Natural killer cell (primary cell): ENCODE measurements at regions not wholly inside any gene's neighbourhood (a gene's known extent, or its start where the extent isn't known, plus 50 kb on each side); places are given as distances from the start of the nearest gene placed in this dataset.

Experiments used
- ATAC-seq, 3 donors: fragments of 150-1000 bp in 2 of 3; fragments of 200-7000 bp in 1 of 3; cut with Tn5 transposase; 1 replicate in 1 of 3; 2 replicates in 2 of 3; pipeline ENCODE4 v1.10.0; 2021; ENCODE audit warnings: mild to moderate bottlenecking in 2 of 3, moderate library complexity in 2 of 3
- DNase-seq, 2 donors: peaks; one replicate each; pipeline versions ENCODE4 v3.0.0 to v3.0.0-alpha.2; 2013 to 2021; ENCODE audit warnings: mixed read lengths in 1 of 2
- H3K27ac ChIP-seq: one replicate; pipeline ENCODE4 v1.5.1; 2013; ENCODE audit warnings: mild to moderate bottlenecking, low read length
- H3K27me3 ChIP-seq: one replicate; pipeline ENCODE4 v1.6.1; 2013; ENCODE audit warnings: low read length; ENCODE audit not compliant: control insufficient read depth, insufficient read depth
- H3K36me3 ChIP-seq: one replicate; pipeline ENCODE4 v1.6.1; 2013; ENCODE audit warnings: low read length; ENCODE audit not compliant: control insufficient read depth, insufficient read depth
- H3K4me1 ChIP-seq: one replicate; pipeline ENCODE4 v1.6.1; 2013; ENCODE audit warnings: low read length; ENCODE audit not compliant: control insufficient read depth, insufficient read depth
- H3K4me3 ChIP-seq: one replicate; pipeline ENCODE4 v1.5.1; 2013; ENCODE audit warnings: low read length
- H3K9me3 ChIP-seq: one replicate; pipeline ENCODE4 v1.6.1; 2013; ENCODE audit warnings: low read length; ENCODE audit not compliant: control insufficient read depth, insufficient read depth
- H3K27ac Mint-ChIP-seq, 2 donors: one replicate each; pipeline ENCODE4 v1.8.0; 2022; ENCODE audit warnings: mild to moderate bottlenecking in 2 of 2, mixed read lengths in 2 of 2, moderate library complexity in 1 of 2
- H3K27me3 Mint-ChIP-seq, 2 donors: one replicate each; pipeline ENCODE4 v1.8.0; 2022; ENCODE audit warnings: low read depth in 2 of 2, mixed read lengths in 2 of 2
- H3K36me3 Mint-ChIP-seq: one replicate; pipeline ENCODE4 v1.8.0; 2022; ENCODE audit warnings: mixed read lengths
- H3K4me1 Mint-ChIP-seq, 2 donors: one replicate each; pipeline ENCODE4 v1.8.0; 2022; ENCODE audit warnings: mixed read lengths in 2 of 2
- H3K4me3 Mint-ChIP-seq: one replicate; pipeline ENCODE4 v1.8.0; 2022; ENCODE audit warnings: mild to moderate bottlenecking, moderate library complexity, mixed read lengths
- H3K9me3 Mint-ChIP-seq, 2 donors: one replicate each; pipeline ENCODE4 v1.8.0; 2022; ENCODE audit warnings: mixed read lengths in 2 of 2
- CTCF ChIP-seq: fragments of 200-600 bp; IDR thresholded peaks from one replicate; pipeline ENCODE4 v1.8.0; 2022; ENCODE audit warnings: antibody characterized with exemption
- WGBS: methylation state at CpG from one replicate; pipeline ENCODE4 v1.1.7; 2013; ENCODE audit warnings: missing lambda C conversion rate; ENCODE audit not compliant: insufficient coverage; 5-methylcytosine and 5-hydroxymethylcytosine counted together
- intact Hi-C: fragments of 100-400 bp; cut with micrococcal nuclease; formaldehyde crosslinking; loops from one replicate; pipeline ENCODE4 v1.14.2; 2022

- ATAC-seq: no peak
Measured at GRCh38 chr6:120584111-120584760, 750.0 kb downstream of the TBC1D32 start.

GRCh38 chr6:120576061-120576460, 758.2 kb downstream of the TBC1D32 start:
- Mint-ChIP-seq H3K36me3 (no peaks in the 10 kb centered on the region), H3K27me3 (no peaks in the 10 kb centered on the region), H3K4me1 (no peaks in the 10 kb centered on the region), H3K4me3 (no peak overlapping the region), H3K9me3 (peaks cover 2 to 10% of the 10 kb centered on the region in 2 donors), H3K27ac (no peak overlapping the region)
- ATAC-seq (no peak), DNase-seq (no peak)
- H3K27me3 ChIP-seq: no peaks in the 10 kb centered on the region
- no peaks in the 10 kb centered on the region for H3K36me3 ChIP-seq
- TF ChIP-seq CTCF: no peak
- no peaks in the 10 kb centered on the region for H3K4me1 ChIP-seq
- H3K4me3 ChIP-seq: no peak overlapping the region
- intact Hi-C loops: no loop called here
- WGBS: 85% methylated on average over 3 of the region's 4 CpGs
- no peaks in the 10 kb centered on the region for H3K9me3 ChIP-seq
- no peak overlapping the region for H3K27ac ChIP-seq

More at GRCh38 chr6:120584111-120584760, 750.0 kb downstream of the TBC1D32 start:
- TF ChIP-seq CTCF: no peak
- Mint-ChIP-seq H3K9me3 (peaks cover 13 to 17% of the 10 kb centered on the region in 2 donors), H3K27me3 (no peaks in the 10 kb centered on the region), H3K27ac (no peak overlapping the region), H3K36me3 (no peaks in the 10 kb centered on the region), H3K4me3 (no peak overlapping the region), H3K4me1 (no peaks in the 10 kb centered on the region)
- no peak for DNase-seq
- Histone ChIP-seq H3K4me3 (no peak overlapping the region), H3K27me3 (no peaks in the 10 kb centered on the region), H3K4me1 (no peaks in the 10 kb centered on the region), H3K27ac (no peak overlapping the region), H3K36me3 (no peaks in the 10 kb centered on the region), H3K9me3 (peaks cover 12% of the 10 kb centered on the region)
- intact Hi-C loops: no loop called here
- 71% methylated on average over 9 of the region's 9 CpGs for WGBS

GRCh38 chr6:120569714-120570113, 764.6 kb downstream of the TBC1D32 start:
- Histone ChIP-seq H3K27ac (no peak overlapping the region), H3K4me3 (no peak overlapping the region), H3K9me3 (no peaks in the 10 kb centered on the region), H3K4me1 (no peaks in the 10 kb centered on the region), H3K27me3 (no peaks in the 10 kb centered on the region), H3K36me3 (no peaks in the 10 kb centered on the region)
- intact Hi-C loops: no loop called here
- TF ChIP-seq CTCF: no peak
- Mint-ChIP-seq H3K27me3 (no peaks in the 10 kb centered on the region), H3K27ac (no peak overlapping the region), H3K36me3 (no peaks in the 10 kb centered on the region), H3K4me3 (no peak overlapping the region), H3K4me1 (no peaks in the 10 kb centered on the region), H3K9me3 (peaks cover 6 to 24% of the 10 kb centered on the region in 2 donors)
- DNase-seq (no peak), ATAC-seq (no peak)
- WGBS: 50% methylated on average over 1 of the region's 1 CpG

GRCh38 chr6:120564779-120565178, 769.5 kb downstream of the TBC1D32 start:
- H3K9me3 Mint-ChIP-seq: peaks cover 13 to 19% of the 10 kb centered on the region in 2 donors
- H3K27ac Mint-ChIP-seq: no peak overlapping the region
- 74% methylated on average over 2 of the region's 3 CpGs for WGBS
- Histone ChIP-seq H3K36me3 (no peaks in the 10 kb centered on the region), H3K27me3 (no peaks in the 10 kb centered on the region), H3K27ac (no peak overlapping the region), H3K4me1 (no peaks in the 10 kb centered on the region), H3K9me3 (no peaks in the 10 kb centered on the region), H3K4me3 (no peak overlapping the region)
- no peaks in the 10 kb centered on the region for H3K27me3 Mint-ChIP-seq
- no peak for TF ChIP-seq CTCF
- H3K36me3 Mint-ChIP-seq: no peaks in the 10 kb centered on the region
- no peak overlapping the region for H3K4me3 Mint-ChIP-seq
- H3K4me1 Mint-ChIP-seq: no peaks in the 10 kb centered on the region
- ATAC-seq: no peak
- intact Hi-C loops: no loop called here
- DNase-seq: no peak
